SK-N-SH (cell line): ENCODE measurements at regions not wholly inside any gene's neighbourhood (a gene's known extent, or its start where the extent isn't known, plus 50 kb on each side); places are given as distances from the start of the nearest gene placed in this dataset.

ENCODE experiments used
- CTCF ChIA-PET: fragments of 300-600, 350-600 bp; formaldehyde crosslinking; extraction: SDS; loops from one replicate; lab custom pipeline; 2021; lab: Yijun Ruan, JAX
- POLR2A ChIA-PET: fragments of 350-600 bp; sonication (Branson Sonifier 250); formaldehyde crosslinking; extraction: SDS; loops from one replicate; lab custom pipeline; 2020; ENCODE audit warnings: antibody characterized with exemption, inconsistent platforms; lab: Yijun Ruan, JAX
- DNase-seq: peaks from one replicate; pipeline ENCODE4 v3.0.0; 2012
- H2AFZ ChIP-seq: fragments of 200-600 bp; sonication (generic); 2 replicates; pipeline ENCODE4 v1.8.1; 2016; ENCODE audit warnings: antibody characterized with exemption, mild to moderate bottlenecking, low read depth
- H3F3A ChIP-seq: fragments of 200-600 bp; sonication (generic); replicated peaks from 2 replicates; pipeline ENCODE3; 2016; ENCODE audit warnings: antibody characterized with exemption, mild to moderate bottlenecking; ENCODE audit not compliant: insufficient read depth
- H3K27ac ChIP-seq, 2 experiments: fragments of 200-500 bp in 1 of 2; fragments of 200-600 bp in 1 of 2; sonication (Bioruptor generic) in 1 of 2; sonication (generic), shearing (Covaris generic) in 1 of 2; 2 replicates each; pipeline versions ENCODE4 v1.5.1 to v1.6.1; 2014 to 2016; ENCODE audit warnings: low read depth in 2 of 2, inconsistent platforms in 1 of 2, low read length in 1 of 2, mild to moderate bottlenecking in 1 of 2, mixed read lengths in 1 of 2
- H3K27me3 ChIP-seq: fragments of 200-600 bp; sonication (generic), shearing (Covaris generic); 2 replicates; pipeline ENCODE4 v1.6.1; 2016; ENCODE audit warnings: mixed run types; ENCODE audit not compliant: insufficient read depth
- H3K36me3 ChIP-seq, 2 experiments: fragments of 200-500 bp in 1 of 2; fragments of 200-600 bp in 1 of 2; sonication (Bioruptor generic) in 1 of 2; sonication (generic) in 1 of 2; replicated peaks in 1 of 2; 2 replicates each; pipeline versions ENCODE3 to v1.5.1; 2014 to 2016; ENCODE audit warnings: low read length in 1 of 2, mild to moderate bottlenecking in 1 of 2; ENCODE audit not compliant: insufficient read depth in 2 of 2, control insufficient read depth in 1 of 2
- H3K4me1 ChIP-seq, 2 experiments: fragments of 200-500 bp in 1 of 2; fragments of 200-600 bp in 1 of 2; sonication (Bioruptor generic) in 1 of 2; sonication (generic), shearing (Covaris generic) in 1 of 2; 2 replicates each; pipeline versions ENCODE4 v1.5.1 to v1.6.1; 2014 to 2016; ENCODE audit warnings: low read depth in 1 of 2, low read length in 1 of 2, mixed run types in 1 of 2; ENCODE audit not compliant: insufficient read depth in 2 of 2, control insufficient read depth in 1 of 2
- H3K4me2 ChIP-seq: fragments of 200-600 bp; sonication (generic), shearing (Covaris generic); 2 replicates; pipeline ENCODE4 v1.6.1; 2017; ENCODE audit warnings: mixed run types
- H3K4me3 ChIP-seq, 2 experiments: fragments of 200-500 bp in 1 of 2; fragments of 200-600 bp in 1 of 2; sonication (Bioruptor generic) in 1 of 2; sonication (generic), shearing (Covaris generic) in 1 of 2; 2 replicates each; pipeline versions ENCODE4 v1.5.1 to v1.8.1; 2014 to 2016; ENCODE audit warnings: low read depth in 2 of 2, inconsistent platforms in 1 of 2, low read length in 1 of 2, mild to moderate bottlenecking in 1 of 2, mixed read lengths in 1 of 2, moderate library complexity in 1 of 2
- H3K79me2 ChIP-seq: fragments of 200-600 bp; sonication (generic); 2 replicates; pipeline ENCODE4 v1.8.1; 2017; ENCODE audit warnings: mild to moderate bottlenecking; ENCODE audit not compliant: insufficient read depth
- H3K9ac ChIP-seq: fragments of 200-600 bp; sonication (generic); 2 replicates; pipeline ENCODE4 v1.6.1; 2017; ENCODE audit warnings: mixed run types
- H3K9me2 ChIP-seq: fragments of 200-600 bp; sonication (generic); 2 replicates; pipeline ENCODE4 v1.6.1; 2017; ENCODE audit warnings: mixed run types
- H3K9me3 ChIP-seq: fragments of 200-600 bp; sonication (generic); 2 replicates; pipeline ENCODE4 v1.6.1; 2017; ENCODE audit warnings: mixed run types, mild to moderate bottlenecking, moderate library complexity
- H4K20me1 ChIP-seq: fragments of 200-600 bp; sonication (generic); 2 replicates; pipeline ENCODE4 v1.6.1; 2017; ENCODE audit warnings: mild to moderate bottlenecking, mixed run types; ENCODE audit not compliant: insufficient read depth
- ELF1 ChIP-seq: IDR thresholded peaks from 2 replicates; pipeline ENCODE4 v1.4.0; 2012
- EZH2phosphoT487 ChIP-seq: fragments of 200-600 bp; sonication (generic); IDR thresholded peaks from 2 replicates; pipeline ENCODE4 v1.6.1; 2017; ENCODE audit warnings: low read depth, mixed run types, mild to moderate bottlenecking, antibody characterized with exemption, moderate library complexity, borderline replicate concordance
- FOXM1 ChIP-seq: IDR thresholded peaks from 2 replicates; pipeline ENCODE4 v1.4.0; 2012; ENCODE audit warnings: low read depth, mild to moderate bottlenecking
- GATA2 ChIP-seq: sonication (generic); formaldehyde crosslinking; IDR thresholded peaks from 2 replicates; pipeline ENCODE4 v1.5.0; 2020; ENCODE audit warnings: mild to moderate bottlenecking, missing genetic modification reagents
- MAX ChIP-seq: IDR thresholded peaks from 2 replicates; pipeline ENCODE4 v1.4.0; 2012; ENCODE audit warnings: low read depth
- MXI1 ChIP-seq: IDR thresholded peaks from 2 replicates; pipeline ENCODE4 v1.6.1; 2012; ENCODE audit warnings: mild to moderate bottlenecking, low read depth, low read length, improper control_type of control experiment
- REST ChIP-seq: IDR thresholded peaks from 2 replicates; pipeline ENCODE4 v1.6.1; 2012; ENCODE audit warnings: mild to moderate bottlenecking, low read depth, low read length, moderate library complexity
- RFX5 ChIP-seq: IDR thresholded peaks from 2 replicates; pipeline ENCODE4 v1.6.1; 2012; ENCODE audit warnings: mild to moderate bottlenecking, improper control_type of control experiment, low read length
- SMC3 ChIP-seq: IDR thresholded peaks from 2 replicates; pipeline ENCODE4 v1.6.1; 2012; ENCODE audit warnings: low read depth, low read length, improper control_type of control experiment
- TAF1 ChIP-seq: IDR thresholded peaks from 2 replicates; pipeline ENCODE4 v1.6.1; 2012; ENCODE audit warnings: low read depth, mild to moderate bottlenecking, low read length, moderate library complexity, borderline replicate concordance
- ZBTB33 ChIP-seq: IDR thresholded peaks from 2 replicates; pipeline ENCODE4 v1.4.0; 2012; ENCODE audit warnings: low read depth, borderline replicate concordance
- TF ChIP-seq, protein P1 (sequence below): IDR thresholded peaks from 2 replicates; pipeline ENCODE4; 2012

GRCh38 chr15:46709460-46710083, 1007.7 kb upstream of the SEMA6D start:
- Histone ChIP-seq H3F3A (no peaks in the 10 kb centered on the region), H4K20me1 (no peaks in the 10 kb centered on the region), H3K4me2 (no peak overlapping the region), H2AFZ (no peak overlapping the region), H3K27me3 (no peaks in the 10 kb centered on the region), H3K36me3 (no peaks in the 10 kb centered on the region), H3K4me3 (no peak overlapping the region), H3K79me2 (no peaks in the 10 kb centered on the region), H3K9me2 (no peaks in the 10 kb centered on the region), H3K4me1 (no peaks in the 10 kb centered on the region; a peak in 1 of 4 replicates), H3K9me3 (no peaks in the 10 kb centered on the region), H3K27ac (no peak overlapping the region), H3K9ac (no peak overlapping the region)
- TF ChIP-seq RFX5 (no peak), GATA2 (no peak), FOXM1 (no peak), MAX (no peak), ZBTB33 (no peak), ELF1 (no peak), SMC3 (no peak), REST (no peak), EZH2phosphoT487 (no peak), MXI1 (no peak), TAF1 (no peak)
- TF ChIP-seq, protein P1, sequence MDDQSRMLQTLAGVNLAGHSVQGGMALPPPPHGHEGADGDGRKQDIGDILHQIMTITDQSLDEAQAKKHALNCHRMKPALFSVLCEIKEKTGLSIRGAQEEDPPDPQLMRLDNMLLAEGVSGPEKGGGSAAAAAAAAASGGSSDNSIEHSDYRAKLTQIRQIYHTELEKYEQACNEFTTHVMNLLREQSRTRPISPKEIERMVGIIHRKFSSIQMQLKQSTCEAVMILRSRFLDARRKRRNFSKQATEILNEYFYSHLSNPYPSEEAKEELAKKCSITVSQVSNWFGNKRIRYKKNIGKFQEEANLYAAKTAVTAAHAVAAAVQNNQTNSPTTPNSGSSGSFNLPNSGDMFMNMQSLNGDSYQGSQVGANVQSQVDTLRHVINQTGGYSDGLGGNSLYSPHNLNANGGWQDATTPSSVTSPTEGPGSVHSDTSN = no peak
- POLR2A ChIA-PET = no interaction called here
- CTCF ChIA-PET = no interaction called here
- DNase-seq = no peak
